H1 (cell line): ENCODE measurements at regions not wholly inside any gene's neighbourhood (a gene's known extent, or its start where the extent isn't known, plus 50 kb on each side); places are given as distances from the start of the nearest gene placed in this dataset.

ENCODE experiments used
- CTCF ChIA-PET: fragments of 300-600 bp; sonication (Branson Sonifier 250); formaldehyde crosslinking; loops from one replicate; lab custom pipeline; 2021; ENCODE audit not compliant: partially characterized antibody; lab: Charles Lee
- POLR2A ChIA-PET: fragments of 300-600 bp; sonication (Branson Sonifier 250); formaldehyde crosslinking; loops from one replicate; lab custom pipeline; 2021; ENCODE audit warnings: inconsistent platforms; ENCODE audit not compliant: partially characterized antibody; lab: Charles Lee
- DNase-seq, 2 experiments: peaks; one replicate each; pipeline versions ENCODE4 v3.0.0 to v3.0.0-alpha.2; 2010 to 2022; ENCODE audit warnings: low spot score in 2 of 2, low read depth in 1 of 2, mixed read lengths in 1 of 2
- FAIRE-seq: peaks from 2 replicates; lab custom pipeline; 2011; peaks lifted over from hg19 to GRCh38; lab: Jason Lieb, UNC
- H2AFZ ChIP-seq: 2 replicates; pipeline ENCODE4 v1.8.1; 2012; ENCODE audit warnings: low read length, inconsistent platforms
- H2AK5ac ChIP-seq: 2 replicates; pipeline ENCODE4 v1.6.1; 2013; ENCODE audit warnings: low read depth, low read length
- H2BK120ac ChIP-seq: replicated peaks from 2 replicates; pipeline ENCODE3; 2013; ENCODE audit warnings: low read depth, low read length, inconsistent platforms
- H2BK12ac ChIP-seq: 2 replicates; pipeline ENCODE4 v1.6.1; 2013; ENCODE audit warnings: low read depth, low read length
- H2BK15ac ChIP-seq: 2 replicates; pipeline ENCODE4 v1.6.1; 2013; ENCODE audit warnings: low read length
- H2BK20ac ChIP-seq: 2 replicates; pipeline ENCODE4 v1.6.1; 2013; ENCODE audit warnings: low read length
- H2BK5ac ChIP-seq: 2 replicates; pipeline ENCODE4 v1.6.1; 2013; ENCODE audit warnings: low read depth, low read length
- H3K14ac ChIP-seq: 2 replicates; pipeline ENCODE4 v1.6.1; 2013; ENCODE audit warnings: inconsistent platforms; ENCODE audit not compliant: insufficient read length
- H3K18ac ChIP-seq: 2 replicates; pipeline ENCODE4 v1.6.1; 2013; ENCODE audit warnings: low read length; ENCODE audit errors: extremely low read depth
- H3K23ac ChIP-seq: 2 replicates; pipeline ENCODE4 v1.6.1; 2013; ENCODE audit warnings: inconsistent platforms; ENCODE audit not compliant: insufficient read length
- H3K23me2 ChIP-seq: 2 replicates; pipeline ENCODE4 v1.6.1; 2013; ENCODE audit warnings: low read depth, low read length
- H3K27ac ChIP-seq: 2 replicates; pipeline ENCODE4 v1.6.1; 2011; ENCODE audit warnings: low read depth, low read length, inconsistent platforms
- H3K27me3 ChIP-seq, 4 experiments: replicated peaks in 1 of 4; 1 replicate in 1 of 4; 2 replicates in 3 of 4; pipeline versions ENCODE4 v1.6.1 to v1.8.1; 2011 to 2013; ENCODE audit warnings: low read length in 3 of 4, mild to moderate bottlenecking in 3 of 4, inconsistent platforms in 2 of 4, mixed read lengths in 2 of 4, moderate library complexity in 1 of 4; ENCODE audit not compliant: control insufficient read depth in 3 of 4, insufficient read depth in 3 of 4; ENCODE audit errors: extremely low read depth in 1 of 4
- H3K36me3 ChIP-seq, 4 experiments: 2 replicates each; pipeline versions ENCODE4 v1.6.1 to v1.8.1; 2011 to 2013; ENCODE audit warnings: mild to moderate bottlenecking in 4 of 4, low read length in 3 of 4, moderate library complexity in 2 of 4, control low read depth in 1 of 4, inconsistent platforms in 1 of 4; ENCODE audit not compliant: insufficient read depth in 4 of 4, control insufficient read depth in 2 of 4
- H3K4ac ChIP-seq: replicated peaks from 2 replicates; pipeline ENCODE3; 2013; ENCODE audit warnings: low read length, low read depth, mixed read lengths, inconsistent platforms; ENCODE audit not compliant: insufficient read length
- H3K4me1 ChIP-seq, 4 experiments: replicated peaks in 1 of 4; 1 replicate in 1 of 4; 2 replicates in 3 of 4; pipeline versions ENCODE4 v1.6.1 to v1.8.1; 2011 to 2013; ENCODE audit warnings: low read length in 3 of 4, inconsistent platforms in 2 of 4, mixed read lengths in 1 of 4; ENCODE audit not compliant: insufficient read depth in 4 of 4, control insufficient read depth in 3 of 4
- H3K4me2 ChIP-seq, 2 experiments: 2 replicates each; pipeline versions ENCODE4 v1.6.1 to v1.8.1; 2011 to 2013; ENCODE audit warnings: low read depth in 2 of 2, low read length in 2 of 2, control low read depth in 1 of 2, inconsistent platforms in 1 of 2, mild to moderate bottlenecking in 1 of 2; ENCODE audit not compliant: insufficient read depth in 1 of 2
- H3K4me3 ChIP-seq, 4 experiments: fragments of 200-600, 300-600 bp in 1 of 4; sonication (generic), shearing (Covaris generic), sonication (Bioruptor Twin) in 1 of 4; 2 replicates each; pipeline versions ENCODE4 v1.5.1 to v1.8.1; 2011 to 2016; ENCODE audit warnings: low read length in 4 of 4, low read depth in 3 of 4, control low read depth in 2 of 4, inconsistent platforms in 2 of 4, mild to moderate bottlenecking in 2 of 4, mixed read lengths in 1 of 4, moderate library complexity in 1 of 4; ENCODE audit not compliant: insufficient read depth in 2 of 4; ENCODE audit errors: extremely low read depth in 1 of 4
- H3K56ac ChIP-seq: replicated peaks from 2 replicates; pipeline ENCODE3; 2013; ENCODE audit warnings: low read depth, mild to moderate bottlenecking, mixed read lengths, low read length, inconsistent platforms; ENCODE audit not compliant: insufficient read length
- H3K79me1 ChIP-seq: 2 replicates; pipeline ENCODE4 v1.6.1; 2013; ENCODE audit warnings: low read depth, low read length, control low read depth
- H3K79me2 ChIP-seq, 2 experiments: 2 replicates each; pipeline versions ENCODE4 v1.6.1 to v1.8.1; 2012 to 2013; ENCODE audit warnings: low read length in 2 of 2, mild to moderate bottlenecking in 2 of 2, inconsistent platforms in 1 of 2; ENCODE audit not compliant: insufficient read depth in 2 of 2, control insufficient read depth in 1 of 2
- H3K9ac ChIP-seq, 4 experiments: replicated peaks in 1 of 4; 1 replicate in 1 of 4; 2 replicates in 3 of 4; pipeline versions ENCODE4 v1.6.1 to v1.8.1; 2011 to 2013; ENCODE audit warnings: low read depth in 3 of 4, low read length in 3 of 4, control low read depth in 2 of 4, mild to moderate bottlenecking in 2 of 4, moderate library complexity in 2 of 4, inconsistent platforms in 1 of 4; ENCODE audit errors: extremely low read depth in 1 of 4
- H3K9me3 ChIP-seq, 2 experiments: 2 replicates each; pipeline versions ENCODE4 v1.6.1 to v1.8.1; 2012 to 2013; ENCODE audit warnings: mild to moderate bottlenecking in 2 of 2, moderate library complexity in 2 of 2, control low read depth in 1 of 2, inconsistent platforms in 1 of 2, low read depth in 1 of 2, low read length in 1 of 2, mixed read lengths in 1 of 2; ENCODE audit not compliant: insufficient read depth in 2 of 2
- H4K20me1 ChIP-seq, 2 experiments: replicated peaks in 1 of 2; 2 replicates each; pipeline versions ENCODE3 to v1.8.1; 2011 to 2013; ENCODE audit warnings: inconsistent platforms in 2 of 2, low read length in 2 of 2, mild to moderate bottlenecking in 1 of 2; ENCODE audit not compliant: insufficient read depth in 2 of 2, control insufficient read depth in 1 of 2
- H4K5ac ChIP-seq: 2 replicates; pipeline ENCODE4 v1.6.1; 2013; ENCODE audit warnings: low read length, low read depth, mixed read lengths, inconsistent platforms; ENCODE audit not compliant: insufficient read length
- H4K8ac ChIP-seq: 2 replicates; pipeline ENCODE4 v1.8.0; 2013; ENCODE audit warnings: mild to moderate bottlenecking, moderate library complexity, low read length, inconsistent platforms; ENCODE audit not compliant: insufficient read depth; ENCODE audit errors: extremely low read depth
- H4K91ac ChIP-seq: replicated peaks from 2 replicates; pipeline ENCODE3; 2013; ENCODE audit warnings: low read length, mixed read lengths, inconsistent platforms; ENCODE audit not compliant: insufficient read length
- CREB1 ChIP-seq: IDR thresholded peaks from 2 replicates; pipeline ENCODE4 v1.6.1; 2012; ENCODE audit warnings: inconsistent platforms
- EGR1 ChIP-seq: IDR thresholded peaks from 2 replicates; pipeline ENCODE4 v1.6.1; 2011; ENCODE audit warnings: low read depth, low read length, borderline replicate concordance
- JUN ChIP-seq: IDR thresholded peaks from 2 replicates; pipeline ENCODE4 v1.6.1; 2011; ENCODE audit warnings: low read depth, mild to moderate bottlenecking, improper control_type of control experiment, low read length
- KDM5A ChIP-seq: fragments of 200-600 bp; IDR thresholded peaks from 2 replicates; pipeline ENCODE4 v1.7.1; 2012; ENCODE audit warnings: mild to moderate bottlenecking, low read length, inconsistent platforms, mixed read lengths
- SP4 ChIP-seq: IDR thresholded peaks from 2 replicates; pipeline ENCODE4 v1.6.1; 2012; ENCODE audit warnings: low read length, inconsistent platforms
- SRF ChIP-seq: IDR thresholded peaks from 2 replicates; pipeline ENCODE4 v1.6.1; 2011; ENCODE audit warnings: mild to moderate bottlenecking, low read depth, low read length, moderate library complexity
- ZNF274 ChIP-seq: IDR thresholded peaks from 2 replicates; pipeline ENCODE4 v1.7.0; 2012; ENCODE audit warnings: low read length, borderline replicate concordance; ENCODE audit errors: extremely low read depth
- WGBS, 2 experiments: shearing (Covaris generic) in 1 of 2; methylation state at CpG; one replicate each; pipeline versions ENCODE4 v1.1.6 to v1.1.7; 2013 to 2015; ENCODE audit warnings: low lambda C conversion rate in 2 of 2, mixed read lengths in 2 of 2, inconsistent platforms in 1 of 2, low coverage in 1 of 2, missing lambda C conversion rate in 1 of 2; ENCODE audit not compliant: insufficient replicate concordance in 2 of 2, insufficient coverage in 1 of 2, insufficient read length in 1 of 2; ENCODE audit errors: extremely low coverage in 1 of 2, missing lambda C conversion rate in 1 of 2; 5-methylcytosine and 5-hydroxymethylcytosine counted together
- TF ChIP-seq, protein P1 (sequence below): IDR thresholded peaks from 2 replicates; pipeline ENCODE4 v1.6.1; 2012; ENCODE audit warnings: low read length, inconsistent platforms

DNA sequence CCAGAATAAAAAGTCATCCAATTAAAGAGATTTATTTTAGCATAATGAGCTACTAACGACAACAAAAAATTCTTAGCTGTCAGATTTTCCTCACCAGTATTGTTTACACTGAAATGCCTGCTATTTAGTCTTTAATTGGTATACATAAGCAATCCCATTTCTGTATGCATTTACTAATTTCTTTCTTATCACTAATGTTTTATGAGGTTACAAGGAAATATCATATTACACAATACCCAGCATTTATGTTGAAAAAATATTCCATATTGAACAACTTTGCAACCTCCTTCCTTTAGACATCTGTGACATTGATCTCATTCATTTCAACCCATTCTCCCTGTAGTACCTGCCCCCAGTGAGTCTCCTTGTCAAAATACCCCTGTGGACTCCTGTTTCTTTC, 135.4 kb downstream of the SLITRK6 start:
- no peaks in the 10 kb centered on the region for H4K20me1 ChIP-seq
- H3K9ac ChIP-seq = no peak overlapping the region
- H3K18ac ChIP-seq = no peak overlapping the region
- no peaks in the 10 kb centered on the region; a peak in 1 of 4 replicates for H3K9me3 ChIP-seq
- H3K23ac ChIP-seq = no peak overlapping the region
- H4K5ac ChIP-seq = no peak overlapping the region
- H3K79me2 ChIP-seq = no peaks in the 10 kb centered on the region
- H2AFZ ChIP-seq = no peak overlapping the region
- no peak overlapping the region for H2BK12ac ChIP-seq
- H3K56ac ChIP-seq = no peak overlapping the region
- DNase-seq = no peak
- no peak overlapping the region for H2AK5ac ChIP-seq
- no peak overlapping the region for H2BK20ac ChIP-seq
- H3K79me1 ChIP-seq = no peaks in the 10 kb centered on the region
- H2BK120ac ChIP-seq = no peak overlapping the region
- H3K4me2 ChIP-seq = no peak overlapping the region
- H3K27me3 ChIP-seq = no peaks in the 10 kb centered on the region
- POLR2A ChIA-PET = no interaction called here
- H3K4me1 ChIP-seq = no peaks in the 10 kb centered on the region
- no peak overlapping the region for H3K27ac ChIP-seq
- CTCF ChIA-PET = no interaction called here
- WGBS, 2 experiments = 96% methylated on average over 1 of the region's 1 CpG; no CpG with 5 or more reads in 1 of the 2 experiments
- no peak for FAIRE-seq
- no peak overlapping the region for H4K91ac ChIP-seq
- H3K4me3 ChIP-seq = no peak overlapping the region
- no peak overlapping the region for H3K14ac ChIP-seq
- H4K8ac ChIP-seq = no peak overlapping the region
- H3K4ac ChIP-seq = no peak overlapping the region
- H3K23me2 ChIP-seq = no peaks in the 10 kb centered on the region
- H2BK5ac ChIP-seq = no peak overlapping the region
- no peak overlapping the region for H2BK15ac ChIP-seq
- no peaks in the 10 kb centered on the region for H3K36me3 ChIP-seq
- TF ChIP-seq, protein P1, sequence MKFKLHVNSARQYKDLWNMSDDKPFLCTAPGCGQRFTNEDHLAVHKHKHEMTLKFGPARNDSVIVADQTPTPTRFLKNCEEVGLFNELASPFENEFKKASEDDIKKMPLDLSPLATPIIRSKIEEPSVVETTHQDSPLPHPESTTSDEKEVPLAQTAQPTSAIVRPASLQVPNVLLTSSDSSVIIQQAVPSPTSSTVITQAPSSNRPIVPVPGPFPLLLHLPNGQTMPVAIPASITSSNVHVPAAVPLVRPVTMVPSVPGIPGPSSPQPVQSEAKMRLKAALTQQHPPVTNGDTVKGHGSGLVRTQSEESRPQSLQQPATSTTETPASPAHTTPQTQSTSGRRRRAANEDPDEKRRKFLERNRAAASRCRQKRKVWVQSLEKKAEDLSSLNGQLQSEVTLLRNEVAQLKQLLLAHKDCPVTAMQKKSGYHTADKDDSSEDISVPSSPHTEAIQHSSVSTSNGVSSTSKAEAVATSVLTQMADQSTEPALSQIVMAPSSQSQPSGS = no peak
- TF ChIP-seq JUN = no peak
- no peak for TF ChIP-seq KDM5A
- no peak for TF ChIP-seq EGR1
- TF ChIP-seq SP4 = no peak
- TF ChIP-seq CREB1 = no peak
- TF ChIP-seq SRF = no peak
- no peak for TF ChIP-seq ZNF274
